GM19467 (cell line): ENCODE measurements at regions not wholly inside any gene's neighbourhood (a gene's known extent, or its start where the extent isn't known, plus 50 kb on each side); places are given as distances from the start of the nearest gene placed in this dataset.
"Not testable (repeated sequence)": the region's sequence is repeated elsewhere in the genome, so short reads cannot be mapped to it uniquely, and the experiment has no call there.

Source experiments
- ATAC-seq: cut with Tn5 transposase; IDR thresholded peaks from one replicate; pipeline ENCODE4 v1.9.1; 2021; ENCODE audit warnings: mild to moderate bottlenecking, moderate library complexity; ENCODE audit not compliant: unreplicated experiment

- ATAC-seq: not testable (repeated sequence)
Measured at GRCh38 chr11:25488176-25488575, 843.8 kb upstream of the ANO3 start.

GRCh38 chr11:25501426-25501825 lies 830.5 kb upstream of the ANO3 start:
- not testable (repeated sequence) for ATAC-seq

- ATAC-seq: no peak
Measured at GRCh38 chr11:25515576-25515975, 816.4 kb upstream of the ANO3 start.

- no peak for ATAC-seq
Measured at GRCh38 chr11:25520459-25520858, 811.5 kb upstream of the ANO3 start.

GRCh38 chr11:25527841-25528240 lies 804.1 kb upstream of the ANO3 start:
- no peak for ATAC-seq

- ATAC-seq: no peak
Measured at GRCh38 chr11:25529572-25529971, 802.4 kb upstream of the ANO3 start.

- ATAC-seq: no peak
Measured at GRCh38 chr11:25535467-25536272, 796.3 kb upstream of the ANO3 start.

GRCh38 chr11:25536289-25536688 lies 795.6 kb upstream of the ANO3 start:
- no peak for ATAC-seq

- no peak for ATAC-seq
Measured at GRCh38 chr11:25537393-25537792, 794.5 kb upstream of the ANO3 start.

GRCh38 chr11:25547292-25547691 lies 784.6 kb upstream of the ANO3 start:
- ATAC-seq: no peak

GRCh38 chr11:25562417-25562816 lies 769.5 kb upstream of the ANO3 start:
- ATAC-seq: no peak

GRCh38 chr11:25565846-25566245 lies 766.1 kb upstream of the ANO3 start:
- no peak for ATAC-seq

- no peak for ATAC-seq
Measured at GRCh38 chr11:25566298-25567200, 765.4 kb upstream of the ANO3 start.

GRCh38 chr11:25576320-25576719 lies 755.6 kb upstream of the ANO3 start:
- ATAC-seq: no peak

GRCh38 chr11:25579554-25579953 lies 752.4 kb upstream of the ANO3 start:
- not testable (repeated sequence) for ATAC-seq

GRCh38 chr11:25583596-25583995 lies 748.3 kb upstream of the ANO3 start:
- ATAC-seq: no peak

GRCh38 chr11:25587496-25587895 lies 744.4 kb upstream of the ANO3 start:
- ATAC-seq: no peak

- no peak for ATAC-seq
Measured at GRCh38 chr11:25593221-25593620, 738.7 kb upstream of the ANO3 start.

- ATAC-seq: no peak
Measured at GRCh38 chr11:25596701-25597100, 735.2 kb upstream of the ANO3 start.

- ATAC-seq: no peak
Measured at GRCh38 chr11:25597696-25598095, 734.2 kb upstream of the ANO3 start.

GRCh38 chr11:25602149-25602548 lies 729.8 kb upstream of the ANO3 start:
- ATAC-seq: no peak

- ATAC-seq: no peak
Measured at GRCh38 chr11:25602959-25603358, 729.0 kb upstream of the ANO3 start.
